ENCODE measurements at regions not wholly inside any gene's neighbourhood (a gene's known extent, or its start where the extent isn't known, plus 50 kb on each side); places are given as distances from the start of the nearest gene placed in this dataset.

- ATAC-seq (no peak), DNase-seq (no peak)
- intact Hi-C loops (cut with DNase I) = no loop called here
- Histone ChIP-seq H3K9me3 (no peaks in the 10 kb centered on the region), H3K27me3 (no peaks in the 10 kb centered on the region), H3K4me1 (no peaks in the 10 kb centered on the region), H3K36me3 (no peaks in the 10 kb centered on the region), H3K27ac (no peak overlapping the region), H3K4me3 (no peak overlapping the region)
- TF ChIP-seq CTCF (IDR thresholded peaks at IDR 0.05) = no peak
These were observed 122.2 kb upstream of the SYN3 start for GRCh38 chr22:33180356-33180755.

GRCh38 chr22:33167998-33168790 lies 110.0 kb upstream of the SYN3 start:
- H3K36me3 ChIP-seq = no peaks in the 10 kb centered on the region
- TF ChIP-seq CTCF (IDR thresholded peaks at IDR 0.05) = no peak
- H3K27me3 ChIP-seq = no peaks in the 10 kb centered on the region
- intact Hi-C loops (cut with DNase I) = no loop called here
- ATAC-seq = no peak
- H3K4me1 ChIP-seq = no peaks in the 10 kb centered on the region
- H3K27ac ChIP-seq = no peak overlapping the region
- H3K9me3 ChIP-seq = no peaks in the 10 kb centered on the region
- DNase-seq = no peak
- H3K4me3 ChIP-seq = no peak overlapping the region

GRCh38 chr22:33166206-33166605 lies 108.0 kb upstream of the SYN3 start:
- ATAC-seq = no peak

GRCh38 chr22:33163815-33164214 lies 105.6 kb upstream of the SYN3 start:
- Histone ChIP-seq H3K27me3 (no peaks in the 10 kb centered on the region), H3K4me1 (no peaks in the 10 kb centered on the region), H3K9me3 (no peaks in the 10 kb centered on the region), H3K27ac (no peak overlapping the region), H3K4me3 (no peak overlapping the region), H3K36me3 (no peaks in the 10 kb centered on the region)
- intact Hi-C loops (cut with DNase I) = no loop called here
- ATAC-seq (no peak), DNase-seq (no peak)
- TF ChIP-seq CTCF (IDR thresholded peaks at IDR 0.05) = no peak

More at GRCh38 chr22:33166206-33166605, 108.0 kb upstream of the SYN3 start:
- intact Hi-C loops (cut with DNase I) = no loop called here
- no peaks in the 10 kb centered on the region for H3K27me3 ChIP-seq
- H3K4me3 ChIP-seq = no peak overlapping the region
- H3K27ac ChIP-seq = no peak overlapping the region
- H3K4me1 ChIP-seq = no peaks in the 10 kb centered on the region
- no peaks in the 10 kb centered on the region for H3K36me3 ChIP-seq
- no peak for DNase-seq
- H3K9me3 ChIP-seq = no peaks in the 10 kb centered on the region
- TF ChIP-seq CTCF (IDR thresholded peaks at IDR 0.05) = no peak

GRCh38 chr22:33162196-33162595 lies 104.0 kb upstream of the SYN3 start:
- no peak for DNase-seq
- H3K27me3 ChIP-seq = no peaks in the 10 kb centered on the region
- no peaks in the 10 kb centered on the region for H3K9me3 ChIP-seq
- H3K4me3 ChIP-seq = no peak overlapping the region
- H3K27ac ChIP-seq = no peak overlapping the region
- no peaks in the 10 kb centered on the region for H3K4me1 ChIP-seq
- ATAC-seq = no peak
- no peaks in the 10 kb centered on the region for H3K36me3 ChIP-seq
- TF ChIP-seq CTCF (IDR thresholded peaks at IDR 0.05) = no peak
- intact Hi-C loops (cut with DNase I) = no loop called here
